ENCODE measurements at regions not wholly inside any gene's neighbourhood (a gene's known extent, or its start where the extent isn't known, plus 50 kb on each side); places are given as distances from the start of the nearest gene placed in this dataset.

- no peak for TF ChIP-seq CTCF (IDR thresholded peaks at IDR 0.05)
- TF ChIP-seq ZFX (IDR thresholded peaks at IDR 0.05; ENCODE audit: borderline replicate concordance), result no peak
Observed at GRCh38 chr22:49199224-49199623, 628.4 kb downstream of the BRD1 start.
